GM21717 (cell line): ENCODE measurements at regions not wholly inside any gene's neighbourhood (a gene's known extent, or its start where the extent isn't known, plus 50 kb on each side); places are given as distances from the start of the nearest gene placed in this dataset.

Source experiments
- ATAC-seq: cut with Tn5 transposase; IDR thresholded peaks from one replicate; pipeline ENCODE4 v1.9.1; 2021; ENCODE audit warnings: mild to moderate bottlenecking, moderate library complexity; ENCODE audit not compliant: unreplicated experiment

- no peak for ATAC-seq
Observed at GRCh38 chr1:222370913-222371675, 176.8 kb downstream of the HHIPL2 start.

GRCh38 chr1:222370081-222370912, 177.6 kb downstream of the HHIPL2 start:
- no peak for ATAC-seq

GRCh38 chr1:222369148-222369547, 178.8 kb downstream of the HHIPL2 start:
- no peak for ATAC-seq

- no peak for ATAC-seq
Observed at GRCh38 chr1:222358100-222358499, 189.8 kb downstream of the HHIPL2 start.

- ATAC-seq, result no peak
Observed at GRCh38 chr1:222357252-222357651, 190.7 kb downstream of the HHIPL2 start.

GRCh38 chr1:222347627-222348026, 200.3 kb downstream of the HHIPL2 start:
- no peak for ATAC-seq

GRCh38 chr1:222346955-222347354, 200.9 kb downstream of the HHIPL2 start:
- ATAC-seq, result no peak

- no peak for ATAC-seq
Observed at GRCh38 chr1:222339376-222339947, 208.4 kb downstream of the HHIPL2 start.

- ATAC-seq, result no peak
Observed at GRCh38 chr1:222335586-222335985, 212.3 kb downstream of the HHIPL2 start.

- ATAC-seq, result no peak
Observed at GRCh38 chr1:222334026-222334680, 213.8 kb downstream of the HHIPL2 start.

GRCh38 chr1:222331765-222332164, 216.1 kb downstream of the HHIPL2 start:
- ATAC-seq, result no peak

GRCh38 chr1:222331340-222331739, 216.6 kb downstream of the HHIPL2 start:
- ATAC-seq, result no peak

GRCh38 chr1:222329493-222330045, 218.3 kb downstream of the HHIPL2 start:
- ATAC-seq, result no peak

- no peak for ATAC-seq
Observed at GRCh38 chr1:222326710-222327036, 221.2 kb downstream of the HHIPL2 start.

- ATAC-seq, result no peak
Observed at GRCh38 chr1:222326006-222326709, 221.7 kb downstream of the HHIPL2 start.

GRCh38 chr1:222325506-222325905, 222.4 kb downstream of the HHIPL2 start:
- no peak for ATAC-seq

GRCh38 chr1:222314839-222315238, 233.1 kb downstream of the HHIPL2 start:
- no peak for ATAC-seq

GRCh38 chr1:222310836-222311235, 237.1 kb downstream of the HHIPL2 start:
- ATAC-seq, result no peak

- ATAC-seq, result no peak
Observed at GRCh38 chr1:222307621-222308020, 240.3 kb downstream of the HHIPL2 start.

- ATAC-seq, result no peak
Observed at GRCh38 chr1:222306512-222306911, 241.4 kb downstream of the HHIPL2 start.
